ENCODE measurements at regions not wholly inside any gene's neighbourhood (a gene's known extent, or its start where the extent isn't known, plus 50 kb on each side); places are given as distances from the start of the nearest gene placed in this dataset.

GRCh38 chr18:43780782-43781340, 503.6 kb upstream of the SYT4 start:
- no peaks in the 10 kb centered on the region for H3K36me3 ChIP-seq (ENCODE audit: control insufficient read depth in 2 of 2, extremely low read depth in 1 of 2, insufficient read depth in 2 of 2, low read length in 2 of 2)

DNA sequence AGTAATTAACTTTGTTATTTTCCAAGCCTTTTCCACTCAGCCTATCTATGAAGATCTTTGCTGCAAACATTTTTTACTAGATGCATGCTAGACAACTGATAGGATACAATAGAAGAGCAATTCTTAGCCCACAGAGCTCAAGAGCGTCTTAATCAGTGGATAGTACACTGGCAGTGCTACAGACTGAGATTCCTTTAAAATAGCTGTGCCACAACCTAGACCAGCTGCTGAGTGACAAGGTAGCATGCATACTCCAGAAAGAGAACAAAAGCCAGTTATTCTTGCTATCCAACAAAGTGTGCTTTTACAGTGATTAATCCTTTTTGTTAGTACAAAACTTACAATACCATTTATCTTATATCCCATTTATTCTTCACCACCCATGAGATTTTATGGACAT, 507.9 kb upstream of the SYT4 start:
- H3K79me2 ChIP-seq (ENCODE audit: control insufficient read depth, insufficient read depth, low read length): no peaks in the 10 kb centered on the region
- DNase-seq (ENCODE audit: low read depth, low spot score) (no peak), FAIRE-seq (no peak)
- no peak overlapping the region for H3K4me2 ChIP-seq (ENCODE audit: control insufficient read depth, extremely low read depth, insufficient read depth, low read depth, low read length)
- dilution Hi-C loops (cut with MboI; ENCODE audit: extremely low pct_ligation_motif_present, low sequenced_read_pairs): no loop called here
- no peak for TF ChIP-seq EZH2 (IDR thresholded peaks at IDR 0.05; ENCODE audit: low read length)
- no peak for TF ChIP-seq CTCF (optimal IDR thresholded peaks at IDR 0.05 in 1 of 3, IDR thresholded peaks at IDR 0.05 in 1 of 3, conservative IDR thresholded peaks at IDR 0.05 in 1 of 3; ENCODE audit: extremely low read depth in 1 of 3, insufficient read depth in 2 of 3, low read length in 3 of 3)
- H3K36me3 ChIP-seq (ENCODE audit: control insufficient read depth in 2 of 2, extremely low read depth in 1 of 2, insufficient read depth in 2 of 2, low read length in 2 of 2): no peaks in the 10 kb centered on the region
- no peaks in the 10 kb centered on the region for H4K20me1 ChIP-seq (ENCODE audit: control insufficient read depth, extremely low read depth, insufficient read depth, low read length)
- no peak overlapping the region for H3K27ac ChIP-seq (ENCODE audit: control insufficient read depth, insufficient read depth, low read length)
- no peaks in the 10 kb centered on the region for H3K27me3 ChIP-seq (ENCODE audit: control insufficient read depth, extremely low read depth, insufficient read depth, low read length)
- no peaks in the 10 kb centered on the region for H3K9me1 ChIP-seq (ENCODE audit: control insufficient read depth, extremely low read depth, insufficient read depth, low read length)
- peaks cover 12% of the 10 kb centered on the region for H3K4me1 ChIP-seq (ENCODE audit: control insufficient read depth, extremely low read depth, insufficient read depth, low read length)
- no peak overlapping the region for H2AFZ ChIP-seq (ENCODE audit: control insufficient read depth, low read length)
- no peak overlapping the region for H3K9ac ChIP-seq (ENCODE audit: control insufficient read depth, extremely low read depth, insufficient read depth, low read length)
- no peaks in the 10 kb centered on the region for H3K9me3 ChIP-seq (ENCODE audit: control insufficient read depth, low read depth, low read length)
- no peak overlapping the region for H3K4me3 ChIP-seq (ENCODE audit: control insufficient read depth in 2 of 3, extremely low read depth in 1 of 3, insufficient read depth in 2 of 3, low read depth in 1 of 3, low read length in 3 of 3)

More at GRCh38 chr18:43780782-43781340, 503.6 kb upstream of the SYT4 start:
- no peak for TF ChIP-seq EZH2 (IDR thresholded peaks at IDR 0.05; ENCODE audit: low read length)
- TF ChIP-seq CTCF (optimal IDR thresholded peaks at IDR 0.05 in 1 of 3, IDR thresholded peaks at IDR 0.05 in 1 of 3, conservative IDR thresholded peaks at IDR 0.05 in 1 of 3; ENCODE audit: extremely low read depth in 1 of 3, insufficient read depth in 2 of 3, low read length in 3 of 3): no peak
- H3K9me1 ChIP-seq (ENCODE audit: control insufficient read depth, extremely low read depth, insufficient read depth, low read length): no peaks in the 10 kb centered on the region
- peak overlapping the region; percentile 39 for H3K4me2 ChIP-seq (ENCODE audit: control insufficient read depth, extremely low read depth, insufficient read depth, low read depth, low read length)
- FAIRE-seq (no peak), DNase-seq (ENCODE audit: low read depth, low spot score) (peak; percentile 25)
- no peak overlapping the region for H3K9ac ChIP-seq (ENCODE audit: control insufficient read depth, extremely low read depth, insufficient read depth, low read length)
- H3K9me3 ChIP-seq (ENCODE audit: control insufficient read depth, low read depth, low read length): no peaks in the 10 kb centered on the region
- dilution Hi-C loops (cut with MboI; ENCODE audit: extremely low pct_ligation_motif_present, low sequenced_read_pairs): no loop called here
- H2AFZ ChIP-seq (ENCODE audit: control insufficient read depth, low read length): peak overlapping the region; percentile 15
- peaks cover 12% of the 10 kb centered on the region for H3K4me1 ChIP-seq (ENCODE audit: control insufficient read depth, extremely low read depth, insufficient read depth, low read length)
- H3K4me3 ChIP-seq (ENCODE audit: control insufficient read depth in 2 of 3, extremely low read depth in 1 of 3, insufficient read depth in 2 of 3, low read depth in 1 of 3, low read length in 3 of 3): no peak overlapping the region
- H3K27ac ChIP-seq (ENCODE audit: control insufficient read depth, insufficient read depth, low read length): no peak overlapping the region
- no peaks in the 10 kb centered on the region for H3K79me2 ChIP-seq (ENCODE audit: control insufficient read depth, insufficient read depth, low read length)
- no peaks in the 10 kb centered on the region for H3K27me3 ChIP-seq (ENCODE audit: control insufficient read depth, extremely low read depth, insufficient read depth, low read length)
- H4K20me1 ChIP-seq (ENCODE audit: control insufficient read depth, extremely low read depth, insufficient read depth, low read length): no peaks in the 10 kb centered on the region

Data from keratinocyte (primary cell).